ENCODE measurements at regions not wholly inside any gene's neighbourhood (a gene's known extent, or its start where the extent isn't known, plus 50 kb on each side); places are given as distances from the start of the nearest gene placed in this dataset.
"Not testable (repeated sequence)": the region's sequence is repeated elsewhere in the genome, so short reads cannot be mapped to it uniquely, and the experiment has no call there.

DNA sequence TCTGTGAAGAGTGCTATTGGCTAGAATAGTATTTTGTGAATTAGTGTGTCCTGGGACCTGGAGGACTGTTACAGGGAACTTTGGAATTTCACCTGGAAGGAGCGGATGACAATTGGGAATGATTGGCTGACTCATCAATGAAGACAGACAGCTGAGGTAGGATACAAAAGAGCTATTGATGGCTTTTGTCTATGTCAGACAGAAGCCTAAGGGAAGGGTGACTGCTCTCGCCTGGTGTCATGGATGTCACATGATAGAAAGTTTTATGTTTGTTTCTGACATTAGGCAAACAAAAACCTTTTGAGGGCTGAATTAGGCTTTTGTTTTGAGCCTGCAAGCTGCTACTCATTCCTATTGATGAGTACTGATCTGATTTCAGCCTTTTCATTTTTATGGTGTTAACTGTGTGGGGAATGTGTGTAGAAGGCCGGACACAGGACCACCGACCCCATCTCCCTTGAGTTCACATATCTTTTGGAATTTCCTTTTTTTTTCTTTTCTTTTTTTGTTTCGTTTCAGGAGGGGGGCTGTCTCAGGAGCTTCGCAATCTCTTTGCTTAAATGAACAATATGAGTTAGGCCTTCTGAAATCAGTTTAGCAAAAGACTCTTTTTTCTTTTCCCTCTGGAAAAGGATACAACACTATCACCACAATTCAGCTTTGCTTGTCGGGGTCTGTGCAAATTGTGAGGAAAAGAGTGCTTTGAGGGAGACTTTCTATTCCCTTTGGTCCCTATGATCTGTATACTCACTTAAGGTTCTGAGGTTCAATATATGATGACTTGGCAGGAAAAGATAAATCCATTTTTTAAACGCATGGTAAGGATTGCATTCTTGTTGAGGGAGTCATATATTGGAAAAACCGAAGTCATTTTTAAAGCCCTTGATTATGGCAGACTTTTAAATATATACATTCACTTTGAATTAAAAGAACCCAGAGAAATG lies 207.9 kb upstream of the FIGN start:
- no peak overlapping the region for H3K4me3 ChIP-seq
- no peaks in the 10 kb centered on the region for H3K9me3 ChIP-seq
- TF ChIP-seq, protein P1, sequence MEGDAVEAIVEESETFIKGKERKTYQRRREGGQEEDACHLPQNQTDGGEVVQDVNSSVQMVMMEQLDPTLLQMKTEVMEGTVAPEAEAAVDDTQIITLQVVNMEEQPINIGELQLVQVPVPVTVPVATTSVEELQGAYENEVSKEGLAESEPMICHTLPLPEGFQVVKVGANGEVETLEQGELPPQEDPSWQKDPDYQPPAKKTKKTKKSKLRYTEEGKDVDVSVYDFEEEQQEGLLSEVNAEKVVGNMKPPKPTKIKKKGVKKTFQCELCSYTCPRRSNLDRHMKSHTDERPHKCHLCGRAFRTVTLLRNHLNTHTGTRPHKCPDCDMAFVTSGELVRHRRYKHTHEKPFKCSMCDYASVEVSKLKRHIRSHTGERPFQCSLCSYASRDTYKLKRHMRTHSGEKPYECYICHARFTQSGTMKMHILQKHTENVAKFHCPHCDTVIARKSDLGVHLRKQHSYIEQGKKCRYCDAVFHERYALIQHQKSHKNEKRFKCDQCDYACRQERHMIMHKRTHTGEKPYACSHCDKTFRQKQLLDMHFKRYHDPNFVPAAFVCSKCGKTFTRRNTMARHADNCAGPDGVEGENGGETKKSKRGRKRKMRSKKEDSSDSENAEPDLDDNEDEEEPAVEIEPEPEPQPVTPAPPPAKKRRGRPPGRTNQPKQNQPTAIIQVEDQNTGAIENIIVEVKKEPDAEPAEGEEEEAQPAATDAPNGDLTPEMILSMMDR (IDR thresholded peaks at IDR 0.05): no peak
- no peak for TF ChIP-seq POLR2A (IDR thresholded peaks at IDR 0.05)
- H3K27me3 ChIP-seq: no peaks in the 10 kb centered on the region
- no peak for DNase-seq
- no peaks in the 10 kb centered on the region for H3K4me1 ChIP-seq
- no peak overlapping the region for H3K27ac ChIP-seq
- no peaks in the 10 kb centered on the region for H3K36me3 ChIP-seq

DNA sequence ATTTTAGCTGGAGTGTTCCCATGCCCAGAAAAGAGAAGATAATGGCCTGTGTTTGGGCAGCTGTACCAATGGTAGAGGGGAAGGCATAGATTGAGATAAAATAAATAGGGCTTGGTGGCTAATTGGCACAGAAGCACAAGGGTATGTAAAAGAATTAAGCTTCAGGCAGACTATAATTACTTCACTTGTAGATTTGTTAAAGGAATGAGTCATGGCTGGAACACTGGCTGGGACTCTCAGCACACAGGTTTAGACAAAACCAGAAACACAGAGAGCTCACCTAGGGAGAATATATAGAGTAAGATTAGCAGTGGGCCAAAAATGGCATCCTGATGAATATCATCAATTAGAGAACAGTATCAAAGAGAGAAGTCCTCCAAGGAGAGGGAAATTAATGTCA lies 198.3 kb upstream of the FIGN start:
- TF ChIP-seq POLR2A (IDR thresholded peaks at IDR 0.05): no peak
- TF ChIP-seq, protein P1 (IDR thresholded peaks at IDR 0.05): no peak
- Histone ChIP-seq H3K4me3 (no peak overlapping the region), H3K36me3 (no peaks in the 10 kb centered on the region), H3K27ac (no peak overlapping the region), H3K9me3 (no peaks in the 10 kb centered on the region), H3K4me1 (no peaks in the 10 kb centered on the region), H3K27me3 (no peaks in the 10 kb centered on the region)
- DNase-seq: no peak

DNA sequence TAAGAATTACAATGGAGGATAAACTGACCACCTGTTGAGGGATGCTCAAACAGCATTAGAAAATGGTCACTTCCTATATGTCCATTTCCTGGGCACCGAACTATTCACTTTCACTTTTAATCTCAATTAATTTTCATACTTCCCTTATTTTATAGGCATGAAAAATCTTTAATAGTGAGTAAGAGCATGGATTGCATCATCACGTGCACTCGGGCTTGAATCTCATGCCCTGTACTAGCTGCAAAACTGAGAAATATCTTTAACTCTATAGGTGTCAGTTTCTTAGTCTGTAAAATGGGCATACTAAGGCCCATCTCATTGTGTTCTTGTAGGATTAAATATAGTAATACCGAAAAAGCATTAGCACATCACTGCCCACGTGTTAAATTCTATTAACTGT lies 183.9 kb upstream of the FIGN start:
- no peak for DNase-seq
- H3K4me1 ChIP-seq: no peaks in the 10 kb centered on the region
- no peaks in the 10 kb centered on the region for H3K27me3 ChIP-seq
- TF ChIP-seq POLR2A (IDR thresholded peaks at IDR 0.05): no peak
- TF ChIP-seq, protein P1 (IDR thresholded peaks at IDR 0.05): no peak
- no peaks in the 10 kb centered on the region for H3K36me3 ChIP-seq
- no peak overlapping the region for H3K4me3 ChIP-seq
- no peak overlapping the region for H3K27ac ChIP-seq
- no peaks in the 10 kb centered on the region for H3K9me3 ChIP-seq

DNA sequence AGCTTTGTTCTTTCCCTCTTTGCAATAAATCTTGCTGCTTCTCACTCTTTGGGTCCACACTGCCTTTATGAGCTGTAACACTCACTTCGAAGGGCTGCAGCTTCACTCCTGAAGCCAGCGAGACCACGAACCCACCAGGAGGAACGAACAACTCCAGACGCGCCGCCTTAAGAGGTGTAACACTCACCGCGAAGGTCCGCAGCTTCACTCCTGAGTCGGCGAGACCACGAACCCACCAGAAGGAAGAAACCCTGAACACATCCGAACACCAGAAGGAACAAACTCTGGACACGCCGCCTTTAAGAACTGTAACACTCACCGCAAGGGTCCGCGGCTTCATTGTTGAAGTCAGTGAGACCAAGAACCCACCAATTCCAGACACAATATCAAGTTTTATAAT lies 178.7 kb upstream of the FIGN start:
- H3K4me1 ChIP-seq, H3K36me3 ChIP-seq, H3K9me3 ChIP-seq, DNase-seq, H3K27me3 ChIP-seq, H3K4me3 ChIP-seq, H3K27ac ChIP-seq: not testable (repeated sequence)

DNA sequence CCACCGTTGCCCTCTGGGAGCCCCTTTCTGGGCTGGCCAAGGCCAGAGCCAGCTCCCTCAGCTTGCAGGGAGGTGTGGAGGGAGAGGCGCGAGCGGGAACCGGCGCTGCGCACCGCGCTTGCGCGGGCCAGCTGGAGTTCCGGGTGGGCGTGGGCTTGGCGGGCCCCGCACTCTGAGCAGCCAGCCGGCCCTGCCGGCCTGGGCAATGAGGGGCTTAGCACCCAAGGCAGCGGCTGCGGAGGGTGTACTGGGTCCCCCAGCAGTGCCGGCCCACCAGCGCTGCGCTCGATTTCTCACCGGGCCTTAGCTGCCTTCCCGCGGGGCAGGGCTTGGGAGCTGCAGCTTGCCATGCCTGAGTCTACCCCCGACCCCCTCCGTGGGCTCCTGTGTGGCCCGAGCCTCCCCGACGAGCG lies 177.7 kb upstream of the FIGN start:
- H3K36me3 ChIP-seq, H3K27me3 ChIP-seq, H3K27ac ChIP-seq, DNase-seq, H3K4me1 ChIP-seq, H3K9me3 ChIP-seq, H3K4me3 ChIP-seq: not testable (repeated sequence)

DNA sequence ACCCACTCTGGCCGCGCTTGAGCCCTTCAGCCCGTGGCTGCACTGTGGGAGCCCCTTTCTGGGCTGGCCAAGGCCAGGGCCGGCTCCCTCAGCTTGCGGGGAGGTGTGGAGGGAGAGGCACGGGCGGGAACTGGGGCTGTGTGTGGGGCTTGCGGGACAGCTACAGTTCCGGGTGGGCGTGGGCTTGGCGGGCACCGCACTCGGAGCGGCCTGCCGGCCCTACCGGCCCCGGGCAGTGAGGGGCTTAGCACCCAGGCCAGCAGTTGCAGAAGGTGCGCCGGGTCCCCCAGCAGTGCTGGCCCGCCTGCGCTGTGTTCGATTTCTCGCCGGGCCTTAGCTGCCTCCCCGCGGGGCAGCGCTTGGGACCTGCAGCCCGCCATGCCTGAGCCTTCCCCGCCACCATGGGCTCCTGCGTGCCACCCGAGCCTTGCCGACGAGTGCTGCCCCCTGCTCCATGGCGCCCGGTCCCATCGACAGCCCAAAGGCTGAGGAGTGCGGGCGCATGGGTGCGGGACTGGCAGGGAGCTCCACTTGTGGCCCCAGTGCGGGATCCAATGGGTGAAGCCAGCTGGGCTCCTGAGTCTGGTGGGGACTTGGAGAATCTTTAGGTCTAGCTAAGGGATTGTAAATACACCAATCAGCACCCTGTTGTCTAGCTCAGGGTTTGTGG lies 173.7 kb upstream of the FIGN start:
- no peaks in the 10 kb centered on the region for H3K36me3 ChIP-seq
- no peak for TF ChIP-seq POLR2A (IDR thresholded peaks at IDR 0.05)
- TF ChIP-seq, protein P1 (IDR thresholded peaks at IDR 0.05): no peak
- no peaks in the 10 kb centered on the region for H3K27me3 ChIP-seq
- H3K4me1 ChIP-seq: no peaks in the 10 kb centered on the region
- no peak overlapping the region for H3K27ac ChIP-seq
- H3K4me3 ChIP-seq: no peak overlapping the region
- DNase-seq: no peak
- peaks cover 0 to 7% (median 0%) of the 10 kb centered on the region in 4 donors for H3K9me3 ChIP-seq

Data from Peyer's patch (tissue), 4 donors.